ENCODE measurements at regions not wholly inside any gene's neighbourhood (a gene's known extent, or its start where the extent isn't known, plus 50 kb on each side); places are given as distances from the start of the nearest gene placed in this dataset.
"Not testable (repeated sequence)": the region's sequence is repeated elsewhere in the genome, so short reads cannot be mapped to it uniquely, and the experiment has no call there.

- FAIRE-seq (no peak), DNase-seq (ENCODE audit: insufficient read length, low spot score) (no peak)
These were observed 501.7 kb upstream of the SEL1L start for GRCh38 chr14:82035397-82035796.

GRCh38 chr14:82038066-82038465 is 504.4 kb upstream of the SEL1L start:
- FAIRE-seq; DNase-seq (ENCODE audit: insufficient read length, low spot score): not testable (repeated sequence)

More at GRCh38 chr14:82035397-82035796, 501.7 kb upstream of the SEL1L start:
- no peak for TF ChIP-seq CTCF (IDR thresholded peaks at IDR 0.05; ENCODE audit: insufficient read depth, missing control alignments)

- FAIRE-seq = no peak
- no peak for DNase-seq (ENCODE audit: insufficient read length, low spot score)
- TF ChIP-seq CTCF (IDR thresholded peaks at IDR 0.05; ENCODE audit: insufficient read depth, missing control alignments) = no peak
These were observed 511.7 kb upstream of the SEL1L start for GRCh38 chr14:82045339-82045738.

- DNase-seq (ENCODE audit: insufficient read length, low spot score) = no peak
- TF ChIP-seq CTCF (IDR thresholded peaks at IDR 0.05; ENCODE audit: insufficient read depth, missing control alignments) = no peak
- no peak for FAIRE-seq
These were observed 513.0 kb upstream of the SEL1L start for GRCh38 chr14:82046512-82047226.

- FAIRE-seq (no peak), DNase-seq (ENCODE audit: insufficient read length, low spot score) (no peak)
- TF ChIP-seq CTCF (IDR thresholded peaks at IDR 0.05; ENCODE audit: insufficient read depth, missing control alignments) = no peak
These were observed 514.3 kb upstream of the SEL1L start for GRCh38 chr14:82047777-82048470.

- no peak for FAIRE-seq
- TF ChIP-seq CTCF (IDR thresholded peaks at IDR 0.05; ENCODE audit: insufficient read depth, missing control alignments) = no peak
These were observed 519.1 kb upstream of the SEL1L start for GRCh38 chr14:82052778-82053177.

GRCh38 chr14:82055515-82056115 is 522.0 kb upstream of the SEL1L start:
- no peak for DNase-seq (ENCODE audit: insufficient read length, low spot score)

More at GRCh38 chr14:82052778-82053177, 519.1 kb upstream of the SEL1L start:
- no peak for DNase-seq (ENCODE audit: insufficient read length, low spot score)

More at GRCh38 chr14:82055515-82056115, 522.0 kb upstream of the SEL1L start:
- no peak for TF ChIP-seq CTCF (IDR thresholded peaks at IDR 0.05; ENCODE audit: insufficient read depth, missing control alignments)
- no peak for FAIRE-seq
